ENCODE measurements at regions not wholly inside any gene's neighbourhood (a gene's known extent, or its start where the extent isn't known, plus 50 kb on each side); places are given as distances from the start of the nearest gene placed in this dataset.
"Not testable (repeated sequence)": the region's sequence is repeated elsewhere in the genome, so short reads cannot be mapped to it uniquely, and the experiment has no call there.

DNA sequence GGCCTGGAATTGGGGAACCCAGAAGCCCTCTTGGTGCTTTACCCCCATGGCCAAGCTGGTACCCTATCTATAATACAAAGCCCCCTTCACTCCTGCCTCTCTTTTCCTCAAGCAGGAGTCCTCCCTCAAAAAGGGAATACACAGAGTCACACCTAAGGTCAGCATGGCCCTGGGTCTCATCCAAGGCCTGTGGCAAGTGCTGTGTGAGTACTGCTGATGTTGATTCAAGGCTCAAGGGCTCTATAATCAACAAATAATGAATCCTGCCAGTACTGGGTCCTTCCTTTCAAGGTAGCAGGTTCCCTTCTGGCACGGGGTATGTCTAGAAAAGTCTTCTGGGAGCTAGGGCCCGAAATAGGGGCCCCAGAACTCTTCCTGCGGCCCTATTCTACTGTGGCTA lies 187.3 kb downstream of the CYB561 start:
- DNase-seq (ENCODE audit: low read depth): no peak

GRCh38 chr17:63262751-63263476 lies 183.2 kb downstream of the CYB561 start:
- DNase-seq (ENCODE audit: low read depth): no peak

DNA sequence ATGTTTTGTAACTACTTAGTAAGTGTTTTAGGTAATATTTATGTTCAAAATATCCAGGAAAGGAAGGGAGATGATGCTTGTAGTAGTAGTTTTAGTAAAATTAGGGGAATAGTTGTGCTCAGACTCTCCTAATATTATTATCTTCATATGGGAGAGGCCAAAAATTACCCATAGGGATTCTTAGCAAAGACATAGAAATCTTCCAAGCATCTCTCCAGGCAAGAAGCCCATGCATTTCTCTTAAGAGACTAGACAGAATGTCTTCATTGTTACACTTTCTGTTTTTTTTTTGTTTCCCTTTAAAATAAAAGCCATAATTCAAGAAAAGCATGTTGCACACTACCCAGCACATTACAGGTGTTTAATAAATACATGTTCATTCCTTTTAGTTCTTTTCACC lies 180.6 kb downstream of the CYB561 start:
- DNase-seq (ENCODE audit: low read depth): no peak

DNA sequence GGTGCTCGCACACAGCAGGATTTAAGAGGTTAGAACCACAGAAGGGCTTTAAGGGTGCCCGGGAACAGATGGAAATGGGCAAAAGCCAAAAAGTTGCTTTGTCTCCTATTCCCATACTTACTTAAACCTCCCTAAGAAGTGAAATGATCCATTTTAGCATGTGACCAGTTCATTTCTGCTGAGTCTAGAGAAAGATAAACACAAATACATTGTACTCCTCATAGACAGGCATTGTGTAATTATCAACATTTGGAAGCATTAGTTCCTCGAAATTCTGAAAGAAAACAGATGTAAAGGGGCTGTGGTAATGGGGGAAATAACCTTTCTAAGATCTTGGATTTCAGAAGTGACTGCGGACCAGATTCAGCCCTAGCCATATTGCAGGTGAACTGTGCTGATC lies 178.3 kb downstream of the CYB561 start:
- DNase-seq (ENCODE audit: low read depth): no peak

DNA sequence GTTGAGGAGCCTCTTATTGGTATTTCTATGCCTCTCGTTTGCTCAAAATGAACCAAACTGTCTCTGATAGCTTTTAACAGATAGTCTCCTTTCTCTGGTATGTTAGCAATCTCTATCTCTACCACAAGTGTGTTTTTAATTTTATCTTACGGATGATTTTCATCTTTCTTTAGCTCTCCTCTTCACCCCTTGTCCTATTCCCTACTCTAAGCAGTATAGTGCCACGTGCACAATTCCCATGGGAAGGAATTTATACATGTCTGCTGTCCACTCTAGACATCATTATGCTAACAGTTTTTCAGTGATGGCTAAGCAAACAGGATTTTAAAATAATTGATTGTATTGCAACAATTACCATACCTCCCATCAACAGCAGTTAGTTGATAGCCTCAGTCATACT lies 177.3 kb downstream of the CYB561 start:
- no peak for DNase-seq (ENCODE audit: low read depth)

- no peak for DNase-seq (ENCODE audit: low read depth)
Observed at GRCh38 chr17:63270610-63271009, 175.5 kb downstream of the CYB561 start.

GRCh38 chr17:63274146-63274545 lies 172.0 kb downstream of the CYB561 start:
- no peak for DNase-seq (ENCODE audit: low read depth)

GRCh38 chr17:63275318-63275970 lies 170.7 kb downstream of the CYB561 start:
- DNase-seq (ENCODE audit: low read depth): no peak

DNA sequence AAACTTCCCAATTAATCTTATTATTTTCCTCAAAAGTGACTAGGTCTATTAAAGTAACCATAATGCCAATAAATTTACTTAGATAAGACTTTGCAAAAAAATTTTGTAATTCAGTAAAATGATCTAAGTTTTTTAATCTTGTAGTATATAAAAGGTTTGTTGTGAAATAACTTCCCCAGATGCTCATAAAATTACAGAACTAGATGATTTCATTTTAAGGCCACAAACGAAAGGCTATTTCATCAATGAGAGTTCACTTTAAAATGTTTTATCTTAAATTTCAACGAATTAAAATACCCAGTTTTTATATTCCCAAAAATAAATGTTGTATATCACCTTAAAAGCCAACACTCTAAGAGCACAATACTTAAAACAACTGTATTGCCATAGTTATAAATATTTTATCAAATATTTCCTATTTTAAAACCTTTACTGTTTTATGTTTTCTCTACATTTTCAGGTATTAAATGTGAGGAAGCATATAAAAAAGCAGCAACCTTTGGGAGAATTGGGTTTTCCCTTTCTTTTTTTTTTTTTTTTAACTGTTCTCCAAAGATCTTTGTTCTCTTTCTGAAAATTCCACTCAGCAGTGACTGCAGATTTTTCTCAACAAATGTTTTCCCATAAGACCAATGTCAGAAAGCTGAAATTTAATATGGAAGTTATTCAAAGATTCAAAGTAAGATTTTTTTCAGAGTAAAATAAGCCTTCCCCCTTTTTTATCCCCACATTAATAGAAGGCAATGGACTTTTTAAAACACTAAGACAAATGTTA lies 169.9 kb downstream of the CYB561 start:
- no peak for DNase-seq (ENCODE audit: low read depth)

DNA sequence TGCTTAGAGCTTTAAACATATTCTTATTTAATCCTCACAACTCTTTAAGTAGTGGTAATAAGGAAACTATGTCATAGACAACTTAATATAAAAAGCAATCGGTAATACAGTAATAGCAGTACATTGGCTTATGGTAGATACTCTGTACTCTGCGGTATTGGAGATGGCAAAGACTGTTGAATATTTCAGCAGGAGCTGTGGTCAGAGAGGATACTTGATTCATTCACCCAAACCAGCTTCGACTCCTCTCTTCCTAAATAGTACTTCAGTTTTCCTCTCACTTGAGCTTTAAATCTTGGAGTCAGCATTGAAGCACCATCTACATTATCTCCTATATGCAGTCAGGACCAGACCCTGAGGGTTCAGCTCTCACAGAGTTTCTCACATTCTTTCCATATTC lies 169.3 kb downstream of the CYB561 start:
- DNase-seq (ENCODE audit: low read depth): no peak

DNA sequence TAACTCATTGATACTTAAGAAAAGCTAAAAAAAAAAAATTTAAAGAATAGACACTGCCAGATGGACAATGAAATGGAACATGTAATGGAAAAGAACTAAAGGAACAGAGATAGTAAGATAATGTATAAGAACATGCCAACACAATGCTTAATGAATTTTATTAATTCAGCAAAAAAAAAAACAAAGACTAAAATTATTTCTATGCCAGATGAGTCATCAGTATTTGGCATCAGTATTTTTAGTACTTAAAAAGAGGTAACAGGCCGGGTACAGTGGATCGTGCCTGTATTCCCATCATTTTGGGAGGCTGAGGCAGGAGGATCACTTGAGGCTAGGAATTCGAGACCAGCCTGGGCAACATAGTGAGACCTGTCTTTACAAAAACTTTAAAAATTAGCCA lies 168.5 kb downstream of the CYB561 start:
- DNase-seq (ENCODE audit: low read depth): no peak

- DNase-seq (ENCODE audit: low read depth): no peak
Observed at GRCh38 chr17:63278728-63279442, 167.2 kb downstream of the CYB561 start.

- DNase-seq (ENCODE audit: low read depth): no peak
Observed at GRCh38 chr17:63279498-63280230, 166.4 kb downstream of the CYB561 start.

- DNase-seq (ENCODE audit: low read depth): no peak
Observed at GRCh38 chr17:63282455-63282854, 163.7 kb downstream of the CYB561 start.

GRCh38 chr17:63285551-63285950 lies 160.6 kb downstream of the CYB561 start:
- DNase-seq (ENCODE audit: low read depth): no peak

DNA sequence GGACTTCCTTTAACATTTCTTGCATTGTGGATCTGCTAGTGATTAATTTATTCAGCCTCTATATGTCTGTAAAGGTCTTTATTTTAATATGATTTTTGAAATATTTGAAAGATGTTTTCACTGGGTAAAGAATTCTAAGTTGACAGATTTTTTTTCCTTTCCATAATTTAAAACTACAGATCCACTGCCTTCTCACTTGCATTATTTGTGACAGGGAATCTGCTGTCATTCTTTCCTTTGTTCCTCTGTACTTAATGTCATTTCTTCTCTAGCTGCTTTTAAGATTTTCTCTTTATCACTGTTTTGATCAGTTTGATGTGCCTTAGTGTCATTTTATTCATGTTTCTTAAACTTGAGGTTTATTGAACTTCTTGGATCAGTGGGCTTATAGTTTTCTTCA lies 159.9 kb downstream of the CYB561 start:
- no peak for DNase-seq (ENCODE audit: low read depth)

- not testable (repeated sequence) for DNase-seq (ENCODE audit: low read depth)
Observed at GRCh38 chr17:63287006-63287405, 159.1 kb downstream of the CYB561 start.

GRCh38 chr17:63289931-63290330 lies 156.2 kb downstream of the CYB561 start:
- no peak for DNase-seq (ENCODE audit: low read depth)

- DNase-seq (ENCODE audit: low read depth): no peak
Observed at GRCh38 chr17:63290351-63290750, 155.8 kb downstream of the CYB561 start.

GRCh38 chr17:63290784-63291183 lies 155.3 kb downstream of the CYB561 start:
- DNase-seq (ENCODE audit: low read depth): no peak

DNA sequence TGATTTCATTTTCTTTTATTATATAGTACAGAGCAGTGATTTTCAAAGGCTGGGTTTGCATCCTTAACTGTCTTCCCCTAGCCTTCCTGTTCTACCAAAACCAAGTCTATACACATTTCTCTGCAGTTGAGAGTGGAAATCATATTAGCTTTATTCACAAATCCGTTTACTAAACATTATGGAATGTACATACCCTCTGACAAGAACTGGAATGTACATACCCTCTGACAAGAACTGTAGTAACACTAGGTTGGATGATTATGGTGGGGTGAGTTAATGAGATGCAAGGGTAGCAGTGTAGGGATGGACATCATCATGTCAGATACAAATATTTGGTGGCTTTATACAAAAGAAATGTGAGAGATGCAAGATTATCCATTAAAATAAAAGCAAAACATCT lies 154.8 kb downstream of the CYB561 start:
- DNase-seq (ENCODE audit: low read depth): no peak

GRCh38 chr17:63292421-63292820 lies 153.7 kb downstream of the CYB561 start:
- DNase-seq (ENCODE audit: low read depth): no peak

Measured in activated T-cell treated with anti-CD3 and anti-CD28 coated beads for 48 hours (primary cell).